H1 (cell line): ENCODE measurements at regions not wholly inside any gene's neighbourhood (a gene's known extent, or its start where the extent isn't known, plus 50 kb on each side); places are given as distances from the start of the nearest gene placed in this dataset.

ENCODE experiments used
- CTCF ChIA-PET: fragments of 300-600 bp; sonication (Branson Sonifier 250); formaldehyde crosslinking; loops from one replicate; lab custom pipeline; 2021; ENCODE audit not compliant: partially characterized antibody; lab: Charles Lee
- POLR2A ChIA-PET: fragments of 300-600 bp; sonication (Branson Sonifier 250); formaldehyde crosslinking; loops from one replicate; lab custom pipeline; 2021; ENCODE audit warnings: inconsistent platforms; ENCODE audit not compliant: partially characterized antibody; lab: Charles Lee
- DNase-seq, 2 experiments: peaks; one replicate each; pipeline versions ENCODE4 v3.0.0 to v3.0.0-alpha.2; 2010 to 2022; ENCODE audit warnings: low spot score in 2 of 2, low read depth in 1 of 2, mixed read lengths in 1 of 2
- FAIRE-seq: peaks from 2 replicates; lab custom pipeline; 2011; peaks lifted over from hg19 to GRCh38; lab: Jason Lieb, UNC
- H2AFZ ChIP-seq: 2 replicates; pipeline ENCODE4 v1.8.1; 2012; ENCODE audit warnings: low read length, inconsistent platforms
- H2AK5ac ChIP-seq: 2 replicates; pipeline ENCODE4 v1.6.1; 2013; ENCODE audit warnings: low read depth, low read length
- H2BK120ac ChIP-seq: replicated peaks from 2 replicates; pipeline ENCODE3; 2013; ENCODE audit warnings: low read depth, low read length, inconsistent platforms
- H2BK12ac ChIP-seq: 2 replicates; pipeline ENCODE4 v1.6.1; 2013; ENCODE audit warnings: low read depth, low read length
- H2BK15ac ChIP-seq: 2 replicates; pipeline ENCODE4 v1.6.1; 2013; ENCODE audit warnings: low read length
- H2BK20ac ChIP-seq: 2 replicates; pipeline ENCODE4 v1.6.1; 2013; ENCODE audit warnings: low read length
- H2BK5ac ChIP-seq: 2 replicates; pipeline ENCODE4 v1.6.1; 2013; ENCODE audit warnings: low read depth, low read length
- H3K14ac ChIP-seq: 2 replicates; pipeline ENCODE4 v1.6.1; 2013; ENCODE audit warnings: inconsistent platforms; ENCODE audit not compliant: insufficient read length
- H3K18ac ChIP-seq: 2 replicates; pipeline ENCODE4 v1.6.1; 2013; ENCODE audit warnings: low read length; ENCODE audit errors: extremely low read depth
- H3K23ac ChIP-seq: 2 replicates; pipeline ENCODE4 v1.6.1; 2013; ENCODE audit warnings: inconsistent platforms; ENCODE audit not compliant: insufficient read length
- H3K23me2 ChIP-seq: 2 replicates; pipeline ENCODE4 v1.6.1; 2013; ENCODE audit warnings: low read depth, low read length
- H3K27ac ChIP-seq: 2 replicates; pipeline ENCODE4 v1.6.1; 2011; ENCODE audit warnings: low read depth, low read length, inconsistent platforms
- H3K27me3 ChIP-seq, 4 experiments: replicated peaks in 1 of 4; 1 replicate in 1 of 4; 2 replicates in 3 of 4; pipeline versions ENCODE4 v1.6.1 to v1.8.1; 2011 to 2013; ENCODE audit warnings: low read length in 3 of 4, mild to moderate bottlenecking in 3 of 4, inconsistent platforms in 2 of 4, mixed read lengths in 2 of 4, moderate library complexity in 1 of 4; ENCODE audit not compliant: control insufficient read depth in 3 of 4, insufficient read depth in 3 of 4; ENCODE audit errors: extremely low read depth in 1 of 4
- H3K36me3 ChIP-seq, 4 experiments: 2 replicates each; pipeline versions ENCODE4 v1.6.1 to v1.8.1; 2011 to 2013; ENCODE audit warnings: mild to moderate bottlenecking in 4 of 4, low read length in 3 of 4, moderate library complexity in 2 of 4, control low read depth in 1 of 4, inconsistent platforms in 1 of 4; ENCODE audit not compliant: insufficient read depth in 4 of 4, control insufficient read depth in 2 of 4
- H3K4ac ChIP-seq: replicated peaks from 2 replicates; pipeline ENCODE3; 2013; ENCODE audit warnings: low read length, low read depth, mixed read lengths, inconsistent platforms; ENCODE audit not compliant: insufficient read length
- H3K4me1 ChIP-seq, 4 experiments: replicated peaks in 1 of 4; 1 replicate in 1 of 4; 2 replicates in 3 of 4; pipeline versions ENCODE4 v1.6.1 to v1.8.1; 2011 to 2013; ENCODE audit warnings: low read length in 3 of 4, inconsistent platforms in 2 of 4, mixed read lengths in 1 of 4; ENCODE audit not compliant: insufficient read depth in 4 of 4, control insufficient read depth in 3 of 4
- H3K4me2 ChIP-seq, 2 experiments: 2 replicates each; pipeline versions ENCODE4 v1.6.1 to v1.8.1; 2011 to 2013; ENCODE audit warnings: low read depth in 2 of 2, low read length in 2 of 2, control low read depth in 1 of 2, inconsistent platforms in 1 of 2, mild to moderate bottlenecking in 1 of 2; ENCODE audit not compliant: insufficient read depth in 1 of 2
- H3K4me3 ChIP-seq, 4 experiments: fragments of 200-600, 300-600 bp in 1 of 4; sonication (generic), shearing (Covaris generic), sonication (Bioruptor Twin) in 1 of 4; 2 replicates each; pipeline versions ENCODE4 v1.5.1 to v1.8.1; 2011 to 2016; ENCODE audit warnings: low read length in 4 of 4, low read depth in 3 of 4, control low read depth in 2 of 4, inconsistent platforms in 2 of 4, mild to moderate bottlenecking in 2 of 4, mixed read lengths in 1 of 4, moderate library complexity in 1 of 4; ENCODE audit not compliant: insufficient read depth in 2 of 4; ENCODE audit errors: extremely low read depth in 1 of 4
- H3K56ac ChIP-seq: replicated peaks from 2 replicates; pipeline ENCODE3; 2013; ENCODE audit warnings: low read depth, mild to moderate bottlenecking, mixed read lengths, low read length, inconsistent platforms; ENCODE audit not compliant: insufficient read length
- H3K79me1 ChIP-seq: 2 replicates; pipeline ENCODE4 v1.6.1; 2013; ENCODE audit warnings: low read depth, low read length, control low read depth
- H3K79me2 ChIP-seq, 2 experiments: 2 replicates each; pipeline versions ENCODE4 v1.6.1 to v1.8.1; 2012 to 2013; ENCODE audit warnings: low read length in 2 of 2, mild to moderate bottlenecking in 2 of 2, inconsistent platforms in 1 of 2; ENCODE audit not compliant: insufficient read depth in 2 of 2, control insufficient read depth in 1 of 2
- H3K9ac ChIP-seq, 4 experiments: replicated peaks in 1 of 4; 1 replicate in 1 of 4; 2 replicates in 3 of 4; pipeline versions ENCODE4 v1.6.1 to v1.8.1; 2011 to 2013; ENCODE audit warnings: low read depth in 3 of 4, low read length in 3 of 4, control low read depth in 2 of 4, mild to moderate bottlenecking in 2 of 4, moderate library complexity in 2 of 4, inconsistent platforms in 1 of 4; ENCODE audit errors: extremely low read depth in 1 of 4
- H3K9me3 ChIP-seq, 2 experiments: 2 replicates each; pipeline versions ENCODE4 v1.6.1 to v1.8.1; 2012 to 2013; ENCODE audit warnings: mild to moderate bottlenecking in 2 of 2, moderate library complexity in 2 of 2, control low read depth in 1 of 2, inconsistent platforms in 1 of 2, low read depth in 1 of 2, low read length in 1 of 2, mixed read lengths in 1 of 2; ENCODE audit not compliant: insufficient read depth in 2 of 2
- H4K20me1 ChIP-seq, 2 experiments: replicated peaks in 1 of 2; 2 replicates each; pipeline versions ENCODE3 to v1.8.1; 2011 to 2013; ENCODE audit warnings: inconsistent platforms in 2 of 2, low read length in 2 of 2, mild to moderate bottlenecking in 1 of 2; ENCODE audit not compliant: insufficient read depth in 2 of 2, control insufficient read depth in 1 of 2
- H4K5ac ChIP-seq: 2 replicates; pipeline ENCODE4 v1.6.1; 2013; ENCODE audit warnings: low read length, low read depth, mixed read lengths, inconsistent platforms; ENCODE audit not compliant: insufficient read length
- H4K8ac ChIP-seq: 2 replicates; pipeline ENCODE4 v1.8.0; 2013; ENCODE audit warnings: mild to moderate bottlenecking, moderate library complexity, low read length, inconsistent platforms; ENCODE audit not compliant: insufficient read depth; ENCODE audit errors: extremely low read depth
- H4K91ac ChIP-seq: replicated peaks from 2 replicates; pipeline ENCODE3; 2013; ENCODE audit warnings: low read length, mixed read lengths, inconsistent platforms; ENCODE audit not compliant: insufficient read length
- CHD2 ChIP-seq: IDR thresholded peaks from 2 replicates; pipeline ENCODE4 v1.6.1; 2012; ENCODE audit warnings: low read length, improper control_type of control experiment
- EP300 ChIP-seq, 2 experiments: IDR thresholded peaks; 1 replicate in 1 of 2; 2 replicates in 1 of 2; pipeline ENCODE4 v1.6.1; 2011 to 2012; ENCODE audit warnings: low read depth in 2 of 2, low read length in 2 of 2, mild to moderate bottlenecking in 2 of 2, borderline replicate concordance in 1 of 2, inconsistent platforms in 1 of 2, moderate library complexity in 1 of 2
- TBP ChIP-seq: IDR thresholded peaks from 2 replicates; pipeline ENCODE4 v1.6.1; 2011; ENCODE audit warnings: low read depth, low read length, improper control_type of control experiment
- WGBS, 2 experiments: shearing (Covaris generic) in 1 of 2; methylation state at CpG; one replicate each; pipeline versions ENCODE4 v1.1.6 to v1.1.7; 2013 to 2015; ENCODE audit warnings: low lambda C conversion rate in 2 of 2, mixed read lengths in 2 of 2, inconsistent platforms in 1 of 2, low coverage in 1 of 2, missing lambda C conversion rate in 1 of 2; ENCODE audit not compliant: insufficient replicate concordance in 2 of 2, insufficient coverage in 1 of 2, insufficient read length in 1 of 2; ENCODE audit errors: extremely low coverage in 1 of 2, missing lambda C conversion rate in 1 of 2; 5-methylcytosine and 5-hydroxymethylcytosine counted together

DNA sequence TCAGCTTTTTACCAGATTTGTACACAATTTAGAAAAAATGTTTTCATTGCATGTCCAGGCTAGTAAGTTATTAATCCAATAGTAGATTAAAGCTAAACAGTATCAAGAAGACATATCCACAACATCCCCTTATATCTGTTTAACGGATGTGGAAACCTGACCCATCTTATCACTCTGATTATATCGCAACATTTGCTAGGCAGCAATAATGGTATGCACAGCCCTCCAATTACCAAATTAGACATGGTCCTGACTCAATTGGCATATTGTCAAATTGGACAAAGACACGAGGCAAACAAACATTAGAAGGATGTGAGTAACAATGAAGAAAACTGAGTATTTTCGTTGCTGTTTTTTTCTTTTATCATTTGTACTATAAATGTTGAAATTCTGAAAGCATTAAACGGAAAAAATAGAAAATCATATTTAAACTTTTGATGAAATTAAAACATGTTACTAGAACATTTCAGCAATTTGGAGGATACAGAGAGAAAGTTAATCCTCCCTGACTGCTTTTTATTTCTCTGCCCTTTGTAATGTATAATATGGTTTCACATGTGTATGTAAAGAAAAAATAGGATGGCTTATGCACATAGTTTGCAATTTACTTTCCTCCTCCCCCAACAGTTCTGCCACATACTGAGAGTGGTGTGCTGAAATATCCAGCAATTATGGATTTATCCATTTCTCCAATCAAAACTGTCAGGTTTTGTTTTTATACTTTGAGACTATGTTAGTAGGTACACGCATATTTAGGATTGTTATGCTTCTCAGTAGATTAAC, 633.7 kb downstream of the ZIC1 start:
- Histone ChIP-seq H3K23me2 (no peaks in the 10 kb centered on the region), H3K4ac (no peak overlapping the region), H4K8ac (no peak overlapping the region), H4K5ac (no peak overlapping the region), H3K14ac (no peak overlapping the region), H4K20me1 (no peaks in the 10 kb centered on the region), H3K36me3 (no peaks in the 10 kb centered on the region), H3K4me1 (no peaks in the 10 kb centered on the region), H3K56ac (no peak overlapping the region), H2BK20ac (no peak overlapping the region), H2BK15ac (no peak overlapping the region), H3K4me3 (no peak overlapping the region), H3K18ac (no peak overlapping the region), H2BK120ac (no peak overlapping the region), H3K9me3 (no peaks in the 10 kb centered on the region), H3K79me1 (no peaks in the 10 kb centered on the region), H3K27ac (no peak overlapping the region), H2AK5ac (no peak overlapping the region), H3K79me2 (no peaks in the 10 kb centered on the region), H3K27me3 (no peaks in the 10 kb centered on the region), H2BK5ac (no peak overlapping the region), H3K4me2 (no peak overlapping the region), H2AFZ (no peak overlapping the region), H4K91ac (no peak overlapping the region), H2BK12ac (no peak overlapping the region), H3K23ac (no peak overlapping the region), H3K9ac (no peak overlapping the region)
- FAIRE-seq (no peak), DNase-seq (no peak)
- WGBS, 2 experiments = 86% methylated on average over 6 of the region's 6 CpGs; no CpG with 5 or more reads in 1 of the 2 experiments
- ChIA-PET POLR2A (no interaction called here), CTCF (no interaction called here)
- no peak for TF ChIP-seq TBP
- TF ChIP-seq CHD2 = no peak
- TF ChIP-seq EP300 (IDR thresholded peaks at IDR 0.05; ENCODE audit: borderline replicate concordance in 1 of 2, low read depth in 2 of 2, low read length in 2 of 2) = no peak
